HG03159 (cell line): ENCODE measurements at regions not wholly inside any gene's neighbourhood (a gene's known extent, or its start where the extent isn't known, plus 50 kb on each side); places are given as distances from the start of the nearest gene placed in this dataset.
"Not testable (repeated sequence)": the region's sequence is repeated elsewhere in the genome, so short reads cannot be mapped to it uniquely, and the experiment has no call there.

Experiments used
- ATAC-seq: cut with Tn5 transposase; IDR thresholded peaks from one replicate; pipeline ENCODE4 v1.9.1; 2021; ENCODE audit warnings: mild to moderate bottlenecking, moderate library complexity; ENCODE audit not compliant: unreplicated experiment

GRCh38 chr16:8084302-8084701 is 506.0 kb downstream of the TMEM114 start:
- no peak for ATAC-seq

DNA sequence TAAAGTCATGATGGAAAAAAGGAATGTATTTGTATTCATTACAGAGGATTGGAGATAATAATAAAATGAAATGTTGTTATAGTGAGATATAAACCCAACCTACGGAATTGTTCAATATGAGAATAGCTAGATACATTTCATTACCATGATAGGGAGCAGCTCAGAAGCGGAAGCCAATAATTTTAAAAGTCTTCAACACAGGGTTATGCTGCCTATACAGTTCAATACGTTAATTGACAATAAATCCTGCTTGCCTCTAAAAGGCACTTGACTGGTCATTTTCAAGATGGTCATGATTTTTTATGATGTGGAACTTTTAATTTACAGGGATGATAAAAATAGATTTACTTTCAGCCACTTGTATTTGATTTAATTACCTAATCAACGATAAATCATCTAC is 506.8 kb downstream of the TMEM114 start:
- no peak for ATAC-seq

GRCh38 chr16:8080817-8081216 is 509.5 kb downstream of the TMEM114 start:
- no peak for ATAC-seq

GRCh38 chr16:8075271-8075670 is 515.0 kb downstream of the TMEM114 start:
- no peak for ATAC-seq

GRCh38 chr16:8070506-8070905 is 519.8 kb downstream of the TMEM114 start:
- no peak for ATAC-seq

GRCh38 chr16:8068225-8068624 is 522.1 kb downstream of the TMEM114 start:
- ATAC-seq: not testable (repeated sequence)

- ATAC-seq: no peak
These were observed 527.2 kb downstream of the TMEM114 start for GRCh38 chr16:8063159-8063558.

DNA sequence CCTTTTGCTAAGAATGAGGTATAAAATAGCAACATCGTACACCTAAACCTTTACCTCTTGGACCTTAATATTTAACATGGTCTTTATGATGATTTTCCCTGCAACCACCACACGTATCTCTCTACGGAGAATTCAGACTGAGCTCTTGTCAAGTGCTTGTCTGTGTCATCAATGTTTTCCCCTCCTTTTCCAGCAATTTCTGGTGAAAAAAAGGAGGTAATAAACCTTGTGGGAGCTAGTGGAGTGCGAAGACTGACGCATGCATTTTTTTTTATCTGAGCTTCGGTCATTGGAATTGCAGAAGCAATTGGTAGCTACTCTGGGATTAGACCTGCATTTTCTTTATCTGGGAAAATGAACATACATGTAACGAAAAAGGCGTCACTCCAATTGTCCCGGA is 527.6 kb downstream of the TMEM114 start:
- no peak for ATAC-seq

DNA sequence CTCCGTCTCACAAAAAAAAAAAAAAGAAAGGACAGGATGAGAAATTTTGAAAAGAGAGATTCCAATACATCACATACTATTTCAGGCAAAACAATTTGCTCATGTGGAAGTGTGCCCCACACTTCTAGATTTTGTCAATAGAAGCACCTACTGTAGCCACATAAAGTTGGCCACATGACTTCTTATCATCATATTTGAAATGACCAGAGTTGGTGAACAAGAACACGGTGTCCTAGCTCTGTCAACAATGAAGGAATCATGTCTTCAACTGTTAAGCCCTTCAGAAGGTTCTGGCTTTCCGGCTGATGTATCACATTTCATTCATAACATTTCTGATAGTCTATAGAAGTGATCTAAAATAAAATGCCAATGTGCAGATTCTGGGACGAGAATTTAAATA is 534.5 kb downstream of the TMEM114 start:
- ATAC-seq: no peak

- ATAC-seq: no peak
These were observed 536.9 kb downstream of the TMEM114 start for GRCh38 chr16:8053437-8053836.

DNA sequence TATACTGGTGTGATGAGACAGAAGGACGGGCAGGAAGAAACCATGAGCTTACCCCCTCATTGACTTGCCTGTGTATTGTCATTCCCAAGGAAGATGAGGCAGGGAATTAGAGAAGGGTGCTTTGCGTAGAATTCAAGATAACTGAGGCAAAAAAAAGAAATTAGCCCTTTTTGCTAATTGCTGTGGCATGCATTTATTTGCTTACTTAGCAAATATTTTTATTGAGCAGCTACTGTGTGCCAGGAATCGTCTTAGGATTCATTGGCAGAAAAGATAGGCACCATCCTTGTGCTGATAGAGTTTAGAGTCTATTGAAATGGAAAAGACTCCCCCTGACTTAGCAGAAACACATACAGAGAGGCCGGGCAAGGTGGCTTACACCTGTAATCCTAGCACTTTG is 541.9 kb downstream of the TMEM114 start:
- ATAC-seq: no peak

DNA sequence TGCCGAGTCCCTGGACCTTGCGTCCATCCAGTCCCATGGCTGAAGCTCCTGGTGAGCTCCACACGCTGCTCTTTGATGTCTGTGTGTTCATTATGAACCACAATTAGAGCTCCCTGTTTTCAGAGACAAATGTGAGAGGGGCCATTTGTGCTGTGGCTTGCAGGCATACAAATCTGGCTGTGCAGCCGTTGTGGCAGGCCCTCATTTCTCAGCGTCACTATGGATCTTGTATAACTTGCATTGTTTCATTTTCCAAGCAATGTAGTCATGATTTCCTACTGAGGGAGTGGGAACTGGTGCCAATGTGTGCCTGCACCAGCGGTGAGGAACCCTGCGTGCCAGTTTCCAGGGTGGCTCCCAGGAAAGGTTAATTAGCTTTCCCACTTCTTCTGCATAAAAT is 542.6 kb downstream of the TMEM114 start:
- ATAC-seq: no peak

- ATAC-seq: no peak
These were observed 545.5 kb downstream of the TMEM114 start for GRCh38 chr16:8044796-8045195.

- no peak for ATAC-seq
These were observed 557.9 kb downstream of the TMEM114 start for GRCh38 chr16:8032406-8032805.

- ATAC-seq: not testable (repeated sequence)
These were observed 560.3 kb downstream of the TMEM114 start for GRCh38 chr16:8030004-8030403.

DNA sequence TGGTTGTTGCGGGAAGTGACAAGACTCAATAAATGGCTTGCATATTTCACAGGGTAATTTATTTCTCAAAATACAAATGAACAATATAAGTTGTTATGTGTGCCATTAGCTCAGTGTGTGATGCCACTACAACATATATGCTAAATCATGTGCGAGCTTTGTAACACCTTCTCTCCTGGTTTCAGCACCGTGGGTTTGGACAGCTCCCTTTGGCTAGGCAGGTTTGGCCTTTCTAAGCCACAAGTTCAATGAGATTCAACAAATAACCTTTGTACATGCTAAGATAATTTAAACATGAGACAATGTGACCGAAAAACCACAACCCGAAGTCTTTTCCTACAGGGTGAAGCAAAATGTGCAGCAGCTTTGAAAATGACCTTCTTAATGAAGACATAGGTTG is 563.9 kb downstream of the TMEM114 start:
- ATAC-seq: no peak

GRCh38 chr16:8023326-8023725 is 567.0 kb downstream of the TMEM114 start:
- no peak for ATAC-seq

DNA sequence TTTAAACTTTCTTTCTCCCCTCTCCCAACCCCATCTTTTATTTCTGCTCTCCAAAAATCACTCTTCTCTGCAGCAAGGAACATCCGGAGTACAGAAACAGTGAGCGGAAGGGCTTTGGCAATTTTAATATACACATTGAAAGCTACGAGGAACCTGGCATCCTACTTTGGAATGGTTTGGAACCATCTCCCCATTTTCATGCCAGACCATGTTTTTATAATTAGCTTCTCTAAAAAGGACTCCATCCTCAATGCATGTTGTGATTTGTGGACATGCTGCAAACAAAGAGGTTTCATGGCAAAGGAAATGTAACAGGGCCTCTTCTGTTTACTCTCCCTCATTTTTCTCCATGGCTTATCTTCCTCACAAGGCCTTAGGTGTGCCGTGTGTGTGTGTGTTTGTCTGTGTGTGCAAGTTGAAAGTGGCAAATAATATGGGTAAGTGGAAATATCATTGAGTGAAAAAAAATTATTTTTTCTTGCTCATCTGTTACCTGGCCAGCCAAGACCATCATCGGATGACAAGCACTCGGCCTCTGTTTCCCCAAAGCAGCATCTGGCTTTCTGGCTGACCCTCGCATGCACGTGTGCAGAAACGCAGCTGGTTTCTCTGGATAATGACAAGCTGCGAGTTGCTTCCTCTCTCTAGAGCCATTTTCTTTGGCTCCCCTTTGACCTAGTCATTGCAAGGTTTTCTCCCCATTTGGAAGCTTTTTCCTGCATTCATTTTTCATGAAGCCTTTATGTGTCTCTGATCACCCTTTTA is 585.0 kb downstream of the TMEM114 start:
- no peak for ATAC-seq

GRCh38 chr16:7998789-7999453 is 591.4 kb downstream of the TMEM114 start:
- ATAC-seq: no peak

DNA sequence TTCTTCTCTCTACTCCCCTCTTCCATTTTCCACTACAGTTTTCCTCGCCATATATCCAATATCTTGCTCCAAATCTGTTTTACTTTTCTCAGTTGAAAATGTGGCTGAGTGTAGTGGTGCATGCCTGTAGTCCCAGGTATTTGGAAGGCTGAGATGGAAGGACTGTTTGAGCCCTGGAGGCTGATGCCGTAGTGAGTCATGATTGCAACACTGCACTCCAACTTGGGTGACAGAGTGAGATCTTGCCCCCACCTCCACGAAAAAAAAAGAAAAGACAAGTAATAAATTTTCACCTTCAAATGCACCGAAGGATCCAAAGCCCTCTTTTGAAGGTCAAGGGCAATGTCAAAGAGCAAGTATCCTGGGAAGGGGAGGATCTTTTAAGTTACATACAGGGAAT is 592.3 kb downstream of the TMEM114 start:
- ATAC-seq: no peak

DNA sequence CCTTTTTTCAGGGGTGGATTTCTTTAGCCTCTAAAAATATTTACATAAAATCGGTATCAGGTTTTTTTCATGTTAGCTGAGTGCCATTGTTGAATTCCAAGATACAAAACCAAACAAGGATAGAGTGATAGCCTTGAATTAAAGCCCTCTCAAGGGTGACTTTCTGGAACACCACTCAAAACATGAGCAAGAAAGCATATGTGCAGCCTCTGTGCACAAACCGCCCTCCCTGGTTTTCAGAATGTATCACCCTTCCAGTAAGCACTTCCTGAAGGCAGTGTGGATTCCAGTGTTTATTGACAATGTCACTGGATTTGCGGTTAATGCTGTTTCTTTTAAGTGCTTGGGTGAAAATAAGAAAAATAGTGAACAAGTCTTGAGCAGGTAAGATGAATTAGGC is 597.7 kb downstream of the TMEM114 start:
- no peak for ATAC-seq

DNA sequence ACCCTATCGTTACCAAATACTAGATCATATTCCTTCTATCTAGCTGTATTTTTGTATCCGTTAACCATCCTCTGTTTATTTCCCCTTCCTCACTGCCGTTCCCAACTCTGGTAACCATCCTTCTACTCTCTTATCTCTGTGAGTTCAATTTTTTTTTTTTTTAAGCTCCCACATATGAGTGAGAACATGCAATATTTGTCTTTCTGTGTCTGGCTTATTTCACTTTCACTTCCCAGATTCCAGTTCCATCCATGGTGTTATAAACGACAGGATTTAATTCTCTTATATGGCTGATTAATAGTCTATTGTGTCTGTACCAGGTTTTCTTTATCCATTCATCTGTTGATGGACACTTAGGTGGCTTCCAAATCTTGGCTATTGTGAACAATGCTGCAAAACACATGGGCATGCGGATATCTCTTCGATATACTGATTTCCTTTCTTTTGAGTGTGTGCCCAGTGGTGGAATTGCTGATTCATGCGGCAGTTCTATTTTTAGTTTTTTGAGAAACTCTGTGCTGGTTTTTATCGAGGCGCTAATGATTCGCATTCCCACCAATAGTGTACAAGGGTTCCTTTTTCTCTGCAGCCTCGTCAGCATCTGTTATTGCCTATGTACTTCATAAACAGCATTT is 599.6 kb downstream of the TMEM114 start:
- ATAC-seq: no peak
